ENCODE measurements at regions not wholly inside any gene's neighbourhood (a gene's known extent, or its start where the extent isn't known, plus 50 kb on each side); places are given as distances from the start of the nearest gene placed in this dataset.

- H3K27me3 Mint-ChIP-seq (ENCODE audit: unreplicated experiment) = peaks cover 4% of the 10 kb centered on the region
These were observed 112.5 kb upstream of the LGALSL start for GRCh38 chr2:64341461-64341860.

GRCh38 chr2:64342195-64343099 lies 111.5 kb upstream of the LGALSL start:
- no peak for DNase-seq (ENCODE audit: low spot score)
- Mint-ChIP-seq H3K4me1 (ENCODE audit: unreplicated experiment) (peaks cover 11% of the 10 kb centered on the region), H3K9me3 (ENCODE audit: unreplicated experiment) (no peaks in the 10 kb centered on the region), H3K27me3 (ENCODE audit: unreplicated experiment) (peaks cover 4% of the 10 kb centered on the region), H3K4me3 (ENCODE audit: unreplicated experiment) (no peak overlapping the region), H3K27ac (ENCODE audit: unreplicated experiment) (no peak overlapping the region), H3K36me3 (ENCODE audit: low read depth, unreplicated experiment) (no peaks in the 10 kb centered on the region)
- TF ChIP-seq CTCF (IDR thresholded peaks at IDR 0.05; ENCODE audit: unreplicated experiment) = no peak

More at GRCh38 chr2:64341461-64341860, 112.5 kb upstream of the LGALSL start:
- no peaks in the 10 kb centered on the region for H3K9me3 Mint-ChIP-seq (ENCODE audit: unreplicated experiment)
- no peak overlapping the region for H3K4me3 Mint-ChIP-seq (ENCODE audit: unreplicated experiment)
- H3K27ac Mint-ChIP-seq (ENCODE audit: unreplicated experiment) = no peak overlapping the region
- no peak for TF ChIP-seq CTCF (IDR thresholded peaks at IDR 0.05; ENCODE audit: unreplicated experiment)
- no peak for DNase-seq (ENCODE audit: low spot score)
- H3K36me3 Mint-ChIP-seq (ENCODE audit: low read depth, unreplicated experiment) = no peaks in the 10 kb centered on the region
- peaks cover 11% of the 10 kb centered on the region for H3K4me1 Mint-ChIP-seq (ENCODE audit: unreplicated experiment)

GRCh38 chr2:64344999-64345576 lies 108.9 kb upstream of the LGALSL start:
- Mint-ChIP-seq H3K27ac (ENCODE audit: unreplicated experiment) (peak overlapping the region; percentile 14), H3K27me3 (ENCODE audit: unreplicated experiment) (peaks cover 4% of the 10 kb centered on the region), H3K4me1 (ENCODE audit: unreplicated experiment) (peaks cover 7% of the 10 kb centered on the region), H3K9me3 (ENCODE audit: unreplicated experiment) (no peaks in the 10 kb centered on the region), H3K4me3 (ENCODE audit: unreplicated experiment) (no peak overlapping the region), H3K36me3 (ENCODE audit: low read depth, unreplicated experiment) (no peaks in the 10 kb centered on the region)
- no peak for DNase-seq (ENCODE audit: low spot score)
- no peak for TF ChIP-seq CTCF (IDR thresholded peaks at IDR 0.05; ENCODE audit: unreplicated experiment)

GRCh38 chr2:64345998-64346397 lies 108.0 kb upstream of the LGALSL start:
- Mint-ChIP-seq H3K4me1 (ENCODE audit: unreplicated experiment) (peaks cover 7% of the 10 kb centered on the region), H3K27ac (ENCODE audit: unreplicated experiment) (no peak overlapping the region), H3K9me3 (ENCODE audit: unreplicated experiment) (no peaks in the 10 kb centered on the region), H3K36me3 (ENCODE audit: low read depth, unreplicated experiment) (no peaks in the 10 kb centered on the region), H3K27me3 (ENCODE audit: unreplicated experiment) (peaks cover under 1% of the 10 kb centered on the region), H3K4me3 (ENCODE audit: unreplicated experiment) (no peak overlapping the region)
- no peak for TF ChIP-seq CTCF (IDR thresholded peaks at IDR 0.05; ENCODE audit: unreplicated experiment)
- DNase-seq (ENCODE audit: low spot score) = no peak

All from endothelial cell (in vitro differentiated cells).